ENCODE measurements at regions not wholly inside any gene's neighbourhood (a gene's known extent, or its start where the extent isn't known, plus 50 kb on each side); places are given as distances from the start of the nearest gene placed in this dataset.
"Not testable (repeated sequence)": the region's sequence is repeated elsewhere in the genome, so short reads cannot be mapped to it uniquely, and the experiment has no call there.

GRCh38 chr12:89206390-89206789 is 145.9 kb downstream of the DUSP6 start:
- ChIA-PET CTCF (interaction anchor here (1.2 to 1.4 kb wide), 3 partner anchors 13 to 116 kb away, joined by 3 to 4 read pairs (median 3); no protein-coding TSS in a partner anchor), POLR2A (no interaction called here)
- no peak for DNase-seq (ENCODE audit: extremely low spot score)
- TF ChIP-seq CTCF (IDR thresholded peaks at IDR 0.05; ENCODE audit: control extremely low read depth, extremely low read depth, low read depth, missing control alignments), result no peak

GRCh38 chr12:89205517-89205916 is 146.8 kb downstream of the DUSP6 start:
- CTCF ChIA-PET, result interaction anchor here (1.4 kb wide), 1 partner anchor 12 kb away, joined by 3 read pairs; no protein-coding TSS in a partner anchor
- POLR2A ChIA-PET, result no interaction called here
- DNase-seq (ENCODE audit: extremely low spot score), result no peak
- TF ChIP-seq CTCF (IDR thresholded peaks at IDR 0.05; ENCODE audit: control extremely low read depth, extremely low read depth, low read depth, missing control alignments), result no peak

GRCh38 chr12:89203144-89203543 is 149.2 kb downstream of the DUSP6 start:
- CTCF ChIA-PET, result interaction anchor here (1.0 kb wide), 1 partner anchor 15 kb away, joined by 3 read pairs; no protein-coding TSS in a partner anchor
- POLR2A ChIA-PET, result no interaction called here

GRCh38 chr12:89200217-89200616 is 152.1 kb downstream of the DUSP6 start:
- no peak for TF ChIP-seq CTCF (IDR thresholded peaks at IDR 0.05; ENCODE audit: control extremely low read depth, extremely low read depth, low read depth, missing control alignments)
- ChIA-PET POLR2A (no interaction called here), CTCF (no interaction called here)
- DNase-seq (ENCODE audit: extremely low spot score), result no peak

More at GRCh38 chr12:89203144-89203543, 149.2 kb downstream of the DUSP6 start:
- no peak for TF ChIP-seq CTCF (IDR thresholded peaks at IDR 0.05; ENCODE audit: control extremely low read depth, extremely low read depth, low read depth, missing control alignments)
- DNase-seq (ENCODE audit: extremely low spot score), result no peak

- no peak for TF ChIP-seq CTCF (IDR thresholded peaks at IDR 0.05; ENCODE audit: control extremely low read depth, extremely low read depth, low read depth, missing control alignments)
- no peak for DNase-seq (ENCODE audit: extremely low spot score)
- ChIA-PET POLR2A (no interaction called here), CTCF (no interaction called here)
Observed at GRCh38 chr12:89195470-89195869, 156.8 kb downstream of the DUSP6 start.

- CTCF ChIA-PET, result no interaction called here
- POLR2A ChIA-PET, result no interaction called here
- DNase-seq (ENCODE audit: extremely low spot score), result no peak
- no peak for TF ChIP-seq CTCF (IDR thresholded peaks at IDR 0.05; ENCODE audit: control extremely low read depth, extremely low read depth, low read depth, missing control alignments)
Observed at GRCh38 chr12:89194683-89195082, 157.6 kb downstream of the DUSP6 start.

- no peak for TF ChIP-seq CTCF (IDR thresholded peaks at IDR 0.05; ENCODE audit: control extremely low read depth, extremely low read depth, low read depth, missing control alignments)
- ChIA-PET CTCF (interaction anchor here (0.9 to 1.8 kb wide), 4 partner anchors 10 to 40 kb away, joined by 3 to 5 read pairs (median 4); no protein-coding TSS in a partner anchor), POLR2A (no interaction called here)
- DNase-seq (ENCODE audit: extremely low spot score), result no peak
Observed at GRCh38 chr12:89192429-89192828, 159.9 kb downstream of the DUSP6 start.

- DNase-seq (ENCODE audit: extremely low spot score); CTCF ChIA-PET; POLR2A ChIA-PET: not testable (repeated sequence)
Observed at GRCh38 chr12:89191597-89191996, 160.7 kb downstream of the DUSP6 start.
